AG04450 (cell line): ENCODE measurements at regions not wholly inside any gene's neighbourhood (a gene's known extent, or its start where the extent isn't known, plus 50 kb on each side); places are given as distances from the start of the nearest gene placed in this dataset.

Experiments
- CTCF ChIA-PET: fragments of 300-600, 350-600 bp; formaldehyde crosslinking; extraction: SDS; loops from one replicate; lab custom pipeline; 2022; ENCODE audit warnings: antibody characterized with exemption, inconsistent platforms; lab: Charles Lee
- POLR2A ChIA-PET: fragments of 350-600 bp; formaldehyde crosslinking; extraction: SDS; loops from one replicate; lab custom pipeline; 2021; ENCODE audit warnings: antibody characterized with exemption, inconsistent platforms; lab: Yijun Ruan, JAX
- DNase-seq: peaks from one replicate; pipeline ENCODE4 v3.0.0-alpha.2; 2011; ENCODE audit warnings: low read depth, low spot score
- H3K27ac ChIP-seq: one replicate; pipeline ENCODE4 v1.5.1; 2012; ENCODE audit warnings: low read depth, low read length, control low read depth
- H3K27me3 ChIP-seq: one replicate; pipeline ENCODE4 v1.6.0; 2012; ENCODE audit warnings: low read length; ENCODE audit not compliant: control insufficient read depth, insufficient read depth
- H3K4me3 ChIP-seq: 2 replicates; pipeline ENCODE4 v1.5.1; 2011; ENCODE audit warnings: mild to moderate bottlenecking, low read depth, low read length, control low read depth
- H3K9me3 ChIP-seq: 2 replicates; pipeline ENCODE4 v1.5.1; 2012; ENCODE audit warnings: low read length; ENCODE audit not compliant: control insufficient read depth, insufficient read depth
- TF ChIP-seq, protein P1 (sequence below): IDR thresholded peaks from 2 replicates; pipeline ENCODE4 v1.5.1; 2011; ENCODE audit warnings: low read depth, low read length, control low read depth, inconsistent platforms

GRCh38 chr4:20580907-20581306, 119.4 kb upstream of the PACRGL start:
- TF ChIP-seq, protein P1, sequence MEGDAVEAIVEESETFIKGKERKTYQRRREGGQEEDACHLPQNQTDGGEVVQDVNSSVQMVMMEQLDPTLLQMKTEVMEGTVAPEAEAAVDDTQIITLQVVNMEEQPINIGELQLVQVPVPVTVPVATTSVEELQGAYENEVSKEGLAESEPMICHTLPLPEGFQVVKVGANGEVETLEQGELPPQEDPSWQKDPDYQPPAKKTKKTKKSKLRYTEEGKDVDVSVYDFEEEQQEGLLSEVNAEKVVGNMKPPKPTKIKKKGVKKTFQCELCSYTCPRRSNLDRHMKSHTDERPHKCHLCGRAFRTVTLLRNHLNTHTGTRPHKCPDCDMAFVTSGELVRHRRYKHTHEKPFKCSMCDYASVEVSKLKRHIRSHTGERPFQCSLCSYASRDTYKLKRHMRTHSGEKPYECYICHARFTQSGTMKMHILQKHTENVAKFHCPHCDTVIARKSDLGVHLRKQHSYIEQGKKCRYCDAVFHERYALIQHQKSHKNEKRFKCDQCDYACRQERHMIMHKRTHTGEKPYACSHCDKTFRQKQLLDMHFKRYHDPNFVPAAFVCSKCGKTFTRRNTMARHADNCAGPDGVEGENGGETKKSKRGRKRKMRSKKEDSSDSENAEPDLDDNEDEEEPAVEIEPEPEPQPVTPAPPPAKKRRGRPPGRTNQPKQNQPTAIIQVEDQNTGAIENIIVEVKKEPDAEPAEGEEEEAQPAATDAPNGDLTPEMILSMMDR: no peak
- Histone ChIP-seq H3K4me3 (no peak overlapping the region), H3K27ac (no peak overlapping the region), H3K27me3 (no peaks in the 10 kb centered on the region), H3K9me3 (no peaks in the 10 kb centered on the region)
- ChIA-PET CTCF (interaction anchor here (0.7 kb wide), 1 partner anchor 18 kb away, joined by 3 read pairs; no protein-coding TSS in a partner anchor), POLR2A (interaction anchor here (0.6 to 0.8 kb wide), 2 partner anchors 23 to 102 kb away, joined by 3 to 5 read pairs; no protein-coding TSS in a partner anchor)
- no peak for DNase-seq

GRCh38 chr4:20589436-20589835, 110.8 kb upstream of the PACRGL start:
- no peaks in the 10 kb centered on the region for H3K9me3 ChIP-seq
- no peaks in the 10 kb centered on the region for H3K27me3 ChIP-seq
- TF ChIP-seq, protein P1: no peak
- no peak for DNase-seq
- CTCF ChIA-PET: interaction anchor here (1.4 kb wide), 1 partner anchor 10 kb away, joined by 3 read pairs; no protein-coding TSS in a partner anchor
- H3K4me3 ChIP-seq: no peak overlapping the region
- POLR2A ChIA-PET: no interaction called here
- H3K27ac ChIP-seq: no peak overlapping the region

GRCh38 chr4:20590849-20591248, 109.4 kb upstream of the PACRGL start:
- H3K27me3 ChIP-seq: no peaks in the 10 kb centered on the region
- DNase-seq: no peak
- ChIA-PET POLR2A (no interaction called here), CTCF (interaction anchor here (0.7 to 0.8 kb wide), 2 partner anchors 342 to 1062 kb away, joined by 3 read pairs; no protein-coding TSS in a partner anchor)
- H3K9me3 ChIP-seq: no peaks in the 10 kb centered on the region
- H3K27ac ChIP-seq: no peak overlapping the region
- TF ChIP-seq, protein P1: no peak
- no peak overlapping the region for H3K4me3 ChIP-seq

GRCh38 chr4:20591571-20591970, 108.7 kb upstream of the PACRGL start:
- DNase-seq: no peak

GRCh38 chr4:20592013-20592412, 108.2 kb upstream of the PACRGL start:
- POLR2A ChIA-PET: interaction anchor here (0.6 kb wide), 1 partner anchor 12 kb away, joined by 3 read pairs; no protein-coding TSS in a partner anchor
- TF ChIP-seq, protein P1: no peak
- CTCF ChIA-PET: interaction anchor here (0.6 to 1.5 kb wide), 4 partner anchors 9 to 1999 kb away, joined by 3 to 4 read pairs (median 4); no protein-coding TSS in a partner anchor
- DNase-seq: no peak
- Histone ChIP-seq H3K27me3 (no peaks in the 10 kb centered on the region), H3K4me3 (no peak overlapping the region), H3K27ac (no peak overlapping the region), H3K9me3 (no peaks in the 10 kb centered on the region)

More at GRCh38 chr4:20591571-20591970, 108.7 kb upstream of the PACRGL start:
- ChIA-PET POLR2A (interaction anchor here (0.6 kb wide), 1 partner anchor 12 kb away, joined by 3 read pairs; no protein-coding TSS in a partner anchor), CTCF (no interaction called here)
- Histone ChIP-seq H3K27me3 (no peaks in the 10 kb centered on the region), H3K9me3 (no peaks in the 10 kb centered on the region), H3K4me3 (no peak overlapping the region), H3K27ac (no peak overlapping the region)
- TF ChIP-seq, protein P1: no peak
